T-helper 22 cell (primary cell): ENCODE measurements at regions not wholly inside any gene's neighbourhood (a gene's known extent, or its start where the extent isn't known, plus 50 kb on each side); places are given as distances from the start of the nearest gene placed in this dataset.

ENCODE experiments used
- DNase-seq: peaks from one replicate; pipeline ENCODE4 v3.0.0-alpha.2; 2020; ENCODE audit warnings: low read depth

DNA sequence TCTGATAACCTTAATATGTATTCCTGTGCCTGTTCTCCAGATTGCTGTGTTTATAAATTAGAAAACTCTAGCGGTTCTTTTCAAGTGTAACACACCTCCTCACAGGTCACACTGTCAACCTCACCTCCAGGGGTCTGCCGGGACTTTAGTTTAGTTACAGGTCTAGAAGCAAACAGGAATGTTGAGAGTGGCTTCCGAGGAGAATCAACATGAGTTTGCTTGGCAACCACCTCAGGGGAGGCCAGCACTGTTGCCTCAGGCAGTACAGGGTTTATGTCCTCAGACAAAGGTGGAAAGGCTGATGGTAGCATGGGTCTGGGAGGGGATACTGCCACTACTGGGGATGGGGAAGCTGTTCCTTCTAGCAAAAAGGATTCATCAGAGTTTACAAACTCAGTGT lies 438.0 kb downstream of the DTHD1 start:
- DNase-seq: no peak

DNA sequence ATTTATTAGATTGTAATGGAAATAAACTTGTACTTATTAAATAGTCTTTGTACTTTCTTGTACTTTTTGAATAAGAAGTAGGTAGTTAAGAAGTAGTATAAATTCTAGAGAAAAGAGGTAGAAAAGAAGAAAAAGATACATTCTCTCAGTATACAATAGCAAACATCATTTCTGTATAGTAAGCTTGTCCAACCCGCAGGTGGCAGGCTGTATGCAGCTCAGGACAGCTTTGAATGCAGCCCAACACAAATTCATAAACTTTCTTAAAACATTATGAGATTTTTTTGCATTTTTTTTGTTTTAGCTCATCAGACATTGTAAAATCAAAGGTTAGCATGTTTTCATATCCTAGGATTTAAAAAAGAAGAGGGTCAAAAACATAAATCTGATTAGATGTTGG lies 441.6 kb downstream of the DTHD1 start:
- no peak for DNase-seq

DNA sequence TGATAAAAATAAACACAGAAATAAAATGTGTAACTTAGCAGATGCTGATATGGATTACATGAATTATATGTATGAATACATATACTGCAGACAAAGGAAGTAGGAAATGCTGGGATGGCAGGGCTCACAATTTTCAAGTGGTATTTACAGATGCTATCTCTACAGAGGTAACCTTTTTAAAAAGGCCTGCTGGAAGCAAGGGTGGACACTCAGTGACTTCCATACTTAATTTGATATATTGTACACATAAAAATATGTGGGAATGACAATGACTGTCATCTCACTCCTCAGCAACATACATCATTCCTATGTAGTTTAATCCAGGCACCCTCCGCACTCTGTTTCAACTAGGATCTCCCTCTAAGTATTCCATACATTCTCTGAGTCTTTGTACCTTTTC lies 452.9 kb downstream of the DTHD1 start:
- DNase-seq: no peak

DNA sequence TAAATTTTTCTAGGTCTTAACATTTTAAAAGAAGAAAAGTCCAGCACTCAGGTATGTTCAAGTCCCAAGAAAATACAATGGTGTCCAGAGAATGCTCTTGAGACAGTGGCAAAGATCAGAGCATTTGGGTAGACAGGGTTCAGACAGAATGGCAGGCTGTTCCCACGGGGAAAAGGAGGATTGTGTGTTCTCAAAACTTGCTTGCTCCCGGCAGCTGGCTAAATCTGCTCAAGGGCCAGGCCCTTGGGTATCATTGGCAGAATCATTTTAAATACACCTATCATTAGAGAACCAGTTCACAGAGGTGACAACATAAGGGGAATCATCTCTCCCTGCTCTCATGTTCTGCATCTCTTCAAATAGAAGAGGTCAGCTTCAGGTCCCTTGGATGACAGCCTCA lies 456.3 kb downstream of the DTHD1 start:
- DNase-seq: no peak

DNA sequence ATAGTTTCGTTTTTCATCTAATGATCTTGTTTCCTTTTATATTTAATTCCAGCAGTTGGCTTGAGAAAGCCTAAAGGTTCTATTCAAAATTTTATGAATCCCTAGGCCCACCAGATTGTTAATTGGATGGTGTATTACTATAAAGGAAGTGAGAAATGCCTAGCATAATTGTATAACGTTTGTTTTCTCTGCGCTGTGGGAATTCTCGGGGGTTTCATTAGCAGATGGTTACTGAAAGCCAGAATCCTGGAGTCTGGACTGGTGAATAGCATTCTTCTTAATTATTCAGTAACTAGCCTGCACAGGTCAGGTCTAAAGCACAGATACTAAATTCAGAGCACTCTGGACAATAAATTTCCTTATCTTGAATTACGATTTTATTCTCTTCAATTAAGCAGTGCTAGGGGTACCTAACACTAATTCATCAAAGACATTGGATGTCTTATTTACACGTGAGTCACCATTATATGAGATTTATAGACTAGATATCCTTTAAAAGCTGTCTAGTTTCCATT lies 459.4 kb downstream of the DTHD1 start:
- DNase-seq: no peak

DNA sequence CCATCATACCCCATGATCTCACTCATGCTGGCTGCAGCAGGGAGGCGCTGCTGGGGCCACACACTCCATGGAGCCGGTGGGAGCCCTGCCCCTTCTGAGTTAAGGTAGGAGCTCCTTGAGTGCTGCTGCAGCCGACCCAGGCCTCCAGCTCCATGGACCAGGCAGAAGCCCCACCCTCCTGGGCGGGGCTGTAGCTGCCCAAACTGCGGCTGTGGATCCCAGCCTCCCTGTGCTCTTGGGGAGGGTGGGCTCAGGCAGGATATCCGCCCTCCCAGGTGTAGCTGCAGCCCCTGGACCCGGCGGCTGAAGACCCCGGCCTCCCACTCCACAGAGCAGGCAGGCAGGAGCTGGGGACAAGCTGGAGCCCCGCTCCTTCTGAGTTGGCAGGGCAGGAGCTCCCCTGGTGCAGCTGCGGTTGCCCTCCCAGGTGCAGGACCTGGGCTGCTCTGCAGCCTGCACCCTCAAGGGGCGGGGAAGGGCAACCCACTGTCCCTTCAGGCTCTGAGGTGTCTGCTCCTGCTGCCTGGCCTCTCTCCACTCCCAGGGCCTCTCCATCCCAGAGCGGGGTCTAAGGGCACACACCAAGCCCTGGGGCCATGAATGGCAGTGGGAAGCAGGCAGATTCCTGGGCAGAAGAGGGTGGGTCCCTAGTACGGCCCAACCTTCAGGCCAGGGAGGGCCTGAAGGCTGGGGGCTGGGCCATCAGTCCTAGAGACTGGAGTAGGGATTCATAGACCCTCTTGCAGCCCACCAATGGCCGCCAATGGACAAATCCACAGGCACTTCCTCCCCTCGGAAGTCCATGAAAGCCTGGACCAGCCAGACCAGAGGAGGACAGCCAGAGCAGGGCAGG lies 466.1 kb downstream of the DTHD1 start:
- DNase-seq: no peak

DNA sequence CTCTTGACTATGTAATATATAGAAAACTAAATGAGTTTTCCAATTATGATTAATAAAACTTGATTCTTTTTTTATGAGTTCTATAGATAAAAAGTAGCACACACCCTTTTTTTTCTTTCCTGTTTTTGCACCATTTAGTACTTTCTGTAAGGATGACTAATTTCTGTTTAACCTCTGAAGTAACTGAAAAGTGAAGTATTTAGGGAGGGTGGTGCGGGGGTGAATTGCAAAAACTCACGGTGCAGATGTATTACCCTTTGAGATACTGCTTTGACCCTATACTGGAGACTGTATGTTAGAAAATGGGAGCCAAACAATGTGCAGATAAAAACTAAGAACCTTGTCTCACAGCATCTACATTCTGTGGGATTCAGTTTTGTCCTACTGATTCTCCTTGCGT lies 471.6 kb downstream of the DTHD1 start:
- DNase-seq: no peak

DNA sequence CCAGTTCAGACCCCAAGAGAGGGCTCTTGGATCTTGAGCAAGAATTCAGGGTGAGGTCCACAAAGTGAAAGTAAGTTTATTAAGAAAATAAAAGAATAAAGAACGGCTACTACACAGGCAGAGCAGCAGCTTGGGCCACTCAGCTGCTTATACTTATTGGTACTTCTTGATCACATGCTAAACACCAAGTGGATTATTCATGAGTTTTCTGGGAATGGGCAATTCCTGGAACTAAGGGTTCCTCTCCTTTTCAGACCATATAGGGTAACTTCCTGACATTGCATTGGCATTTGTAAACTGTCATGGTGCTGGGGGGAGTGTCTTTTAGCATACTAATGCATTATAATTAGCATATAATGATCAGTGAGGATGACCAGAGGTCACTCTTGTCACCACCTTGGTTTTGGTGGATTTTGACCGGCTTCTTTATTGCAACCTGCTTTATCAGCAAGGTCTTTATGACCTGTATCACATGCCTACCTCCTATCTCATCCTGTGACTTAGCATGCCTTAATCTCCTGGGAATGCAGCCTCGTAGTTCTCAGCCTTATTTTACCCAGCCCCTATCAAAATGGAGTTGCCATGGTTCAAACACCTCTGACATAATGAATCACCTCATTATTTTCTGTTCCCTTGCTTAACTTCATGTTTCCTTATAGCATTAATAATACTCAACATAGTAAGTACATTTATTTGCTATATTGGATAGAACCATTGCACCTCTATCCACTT lies 476.3 kb downstream of the DTHD1 start:
- DNase-seq: no peak

DNA sequence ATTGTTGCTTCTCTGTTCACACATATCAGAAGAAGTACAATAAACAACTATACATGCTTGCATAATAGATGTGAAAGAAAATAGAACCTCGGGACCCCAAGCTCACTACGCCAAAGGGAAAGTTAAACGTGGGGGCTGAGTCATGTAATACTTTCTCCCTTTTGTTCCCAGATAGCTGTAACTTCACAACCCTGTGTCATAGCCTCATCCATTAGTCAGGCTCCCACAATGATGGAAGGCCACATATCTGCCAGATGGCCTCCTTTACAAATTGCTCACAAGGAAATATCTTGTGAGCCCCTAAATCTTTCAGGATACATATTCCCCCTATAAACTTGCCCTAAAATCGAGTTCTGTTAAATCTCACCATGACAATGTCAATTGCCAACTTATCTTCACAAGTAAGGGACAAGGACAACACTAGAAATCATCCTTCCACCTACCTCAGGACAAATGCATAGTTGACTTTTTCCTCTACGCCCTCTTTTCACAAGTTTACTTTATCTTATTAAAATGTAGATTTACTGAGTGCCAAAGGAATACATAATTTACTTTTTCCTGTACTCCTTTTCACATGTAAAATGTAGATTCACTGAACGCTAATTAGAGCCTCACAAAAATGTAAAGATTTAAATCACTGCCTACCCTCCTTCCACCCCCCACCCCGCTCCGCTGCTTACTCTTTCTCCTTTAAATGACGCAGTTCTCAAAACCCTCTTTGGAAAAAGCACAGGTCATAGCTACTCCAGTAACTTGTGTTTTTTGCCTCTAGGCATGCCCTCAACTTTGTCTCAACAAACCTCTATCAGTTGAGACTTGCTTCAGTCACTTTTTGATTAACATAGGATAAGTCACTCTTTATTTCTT lies 477.1 kb downstream of the DTHD1 start:
- DNase-seq: no peak

DNA sequence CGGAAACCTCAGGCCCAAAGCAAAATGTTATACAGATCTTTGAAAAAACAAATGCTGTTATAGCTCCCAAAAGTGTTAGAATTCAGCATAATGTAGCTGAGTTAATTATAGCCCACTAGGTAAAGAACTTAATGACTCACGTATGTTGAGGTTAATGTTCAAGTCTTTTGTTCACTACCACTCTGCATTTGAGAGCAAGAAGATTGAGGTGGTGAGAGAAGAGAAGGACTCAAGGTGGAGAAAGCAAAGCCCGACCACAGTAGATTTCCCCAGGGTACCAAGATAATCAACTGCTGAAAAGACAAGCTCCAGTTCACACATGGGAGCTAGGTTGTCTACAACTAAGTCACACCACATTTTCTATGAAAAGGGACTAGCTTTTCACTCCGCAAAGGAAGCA lies 480.2 kb downstream of the DTHD1 start:
- no peak for DNase-seq

DNA sequence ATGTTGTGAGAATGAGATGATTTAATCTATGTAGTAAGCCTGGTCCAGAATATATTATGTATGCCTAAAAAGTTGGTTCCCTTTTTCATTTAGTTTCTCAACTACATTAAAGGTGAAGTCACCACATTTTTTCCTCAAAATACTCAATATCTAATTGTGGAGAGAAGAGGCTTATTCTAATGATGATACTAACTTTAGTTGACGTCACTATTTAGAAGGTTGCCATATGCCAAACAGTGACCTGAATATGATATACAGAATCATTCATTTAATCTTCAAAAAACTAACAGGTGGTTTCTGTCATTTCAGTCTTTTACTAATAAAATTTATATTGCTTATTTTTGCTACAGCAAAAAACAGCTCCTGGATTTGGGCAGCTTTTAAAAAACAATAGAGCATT lies 480.7 kb upstream of the NWD2 start:
- no peak for DNase-seq

DNA sequence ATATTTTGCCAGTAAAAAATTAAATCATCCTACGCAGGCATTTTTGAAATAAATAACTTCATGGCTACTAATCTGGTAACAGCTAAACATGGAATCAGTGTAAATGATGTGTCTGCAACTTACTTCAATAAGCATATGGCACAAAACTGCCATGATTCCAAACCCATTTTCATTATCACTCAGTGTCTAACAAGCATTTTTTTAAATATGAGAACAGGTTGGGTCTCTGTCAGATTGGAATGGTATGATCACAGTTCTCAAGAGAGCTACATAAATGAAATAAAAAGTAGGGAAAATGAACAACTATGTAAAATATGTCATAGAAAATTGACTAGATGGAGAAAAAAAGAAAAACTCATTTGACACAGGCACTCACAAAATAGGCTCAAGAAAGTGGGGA lies 476.9 kb upstream of the NWD2 start:
- no peak for DNase-seq

DNA sequence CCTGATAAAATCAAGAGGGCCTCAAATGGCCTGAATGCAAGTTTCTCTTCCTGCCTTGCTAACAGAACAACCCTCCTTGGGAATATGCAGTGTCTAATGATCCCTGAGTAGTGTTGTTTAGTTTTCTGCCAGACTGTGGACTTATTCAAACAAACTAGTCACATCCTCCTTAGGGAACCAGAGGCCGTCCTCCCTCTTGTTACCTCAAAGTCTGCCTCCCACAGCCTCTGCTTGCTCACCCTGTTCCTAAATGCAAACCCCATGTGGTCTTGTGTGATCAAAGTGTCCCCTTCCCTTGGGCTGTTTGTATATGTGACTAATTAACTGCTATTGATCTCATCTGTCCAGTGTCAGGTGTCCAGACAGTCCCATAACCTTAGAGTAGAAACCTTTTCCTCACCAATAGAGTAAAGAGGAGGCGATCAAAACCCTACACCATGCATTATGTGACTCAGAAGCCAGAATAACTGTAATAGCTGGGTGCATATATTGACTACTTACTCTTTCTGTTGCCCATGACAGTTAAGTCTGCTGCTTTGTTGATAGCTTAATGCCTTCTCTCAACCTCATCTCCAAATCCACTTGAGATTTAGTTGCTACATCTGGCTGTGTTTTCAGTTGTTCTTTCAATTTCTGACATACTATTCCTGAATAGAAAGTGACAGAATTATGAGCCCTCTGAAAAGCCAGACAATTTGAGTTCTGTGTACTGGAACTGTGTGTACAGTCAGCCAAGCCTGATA lies 473.0 kb upstream of the NWD2 start:
- DNase-seq: no peak

DNA sequence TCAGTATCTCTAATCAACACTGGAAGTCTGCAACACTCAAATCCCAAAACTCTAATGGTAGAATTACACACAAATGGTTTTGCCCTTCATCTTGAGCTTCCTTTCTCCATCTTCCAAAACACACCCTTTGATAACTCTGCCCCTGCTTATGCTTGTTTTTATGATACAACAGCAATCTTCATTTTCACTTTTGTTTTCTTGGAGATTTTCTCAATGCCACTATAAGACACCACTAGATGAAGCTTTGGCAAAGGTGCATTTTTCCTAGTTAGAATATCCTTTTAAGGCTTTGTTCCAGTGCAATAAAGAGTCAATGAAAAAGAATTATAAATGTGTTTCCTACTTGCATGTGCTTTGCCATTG lies 472.4 kb upstream of the NWD2 start:
- DNase-seq: no peak

DNA sequence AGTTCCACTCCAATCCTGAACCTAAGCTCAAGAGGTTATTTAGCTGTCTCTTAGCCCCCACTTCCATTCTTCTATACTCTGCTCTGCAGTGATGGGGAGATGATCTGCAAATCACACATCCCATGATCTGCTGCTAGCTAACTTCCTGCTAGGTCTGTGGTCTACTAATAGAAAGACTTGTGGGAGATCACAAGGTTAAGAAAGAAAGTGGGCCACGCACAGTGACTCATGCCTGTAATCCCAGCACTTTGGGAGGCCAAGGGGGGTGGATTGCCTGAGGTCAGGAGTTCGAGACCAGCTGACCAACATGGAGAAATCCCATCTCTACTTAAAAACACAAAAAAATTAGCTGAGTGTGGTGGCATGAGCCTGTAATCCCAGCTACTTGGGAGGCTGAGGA lies 471.1 kb upstream of the NWD2 start:
- no peak for DNase-seq

DNA sequence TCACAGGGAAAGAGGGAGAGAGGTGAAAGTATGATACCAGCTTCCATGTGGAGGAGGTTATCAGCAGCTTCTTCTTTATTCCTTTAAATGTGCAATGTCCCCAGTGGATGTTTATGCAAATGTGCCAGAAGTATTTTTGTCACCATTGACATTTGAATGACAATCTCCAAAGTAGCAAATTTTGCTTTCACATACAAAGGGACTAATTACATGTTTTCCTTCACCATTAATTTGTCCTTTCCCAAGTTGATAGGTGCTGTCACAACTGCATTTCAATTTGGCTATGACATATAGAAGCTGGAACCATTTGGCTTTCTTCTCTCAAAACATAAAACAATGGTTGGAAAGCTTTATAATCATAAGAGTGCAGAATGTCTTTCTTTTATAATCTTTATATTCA lies 469.0 kb upstream of the NWD2 start:
- DNase-seq: no peak

DNA sequence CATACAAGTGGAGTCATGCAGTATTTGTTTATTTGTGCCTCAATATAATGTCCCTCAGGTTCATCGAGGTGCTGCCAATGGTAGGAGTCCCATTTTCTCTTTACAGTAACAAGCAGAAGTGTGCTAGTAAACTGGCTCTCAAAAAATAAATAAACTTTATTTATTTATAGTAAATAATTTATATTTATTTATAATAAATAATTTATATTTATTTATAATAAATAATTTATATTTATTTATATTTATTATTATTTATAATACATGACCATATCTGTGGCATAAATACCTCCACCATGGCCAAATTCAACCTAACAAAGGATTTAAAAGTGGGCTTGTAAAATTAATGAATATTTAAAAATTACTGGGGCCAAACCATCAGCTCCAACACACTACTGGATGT lies 464.9 kb upstream of the NWD2 start:
- DNase-seq: no peak

DNA sequence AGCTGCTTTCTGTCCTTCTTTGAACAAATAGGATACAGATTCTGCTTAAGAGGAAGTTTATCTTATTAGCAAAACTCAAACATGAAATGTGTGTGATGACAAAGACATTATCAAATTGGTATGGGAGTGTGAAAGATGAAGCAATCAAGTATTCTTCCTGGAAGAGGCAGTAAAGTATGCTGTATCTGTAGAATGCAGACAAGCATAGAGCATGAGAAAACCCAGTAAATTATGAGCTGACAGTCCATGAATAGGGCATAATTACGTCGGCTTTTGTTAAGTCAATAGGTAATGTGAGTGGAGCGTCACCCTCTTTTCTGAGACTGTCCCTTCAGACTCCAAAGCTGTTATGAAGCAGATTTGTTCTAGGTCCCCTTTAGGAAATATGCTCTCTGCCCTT lies 458.6 kb upstream of the NWD2 start:
- no peak for DNase-seq

DNA sequence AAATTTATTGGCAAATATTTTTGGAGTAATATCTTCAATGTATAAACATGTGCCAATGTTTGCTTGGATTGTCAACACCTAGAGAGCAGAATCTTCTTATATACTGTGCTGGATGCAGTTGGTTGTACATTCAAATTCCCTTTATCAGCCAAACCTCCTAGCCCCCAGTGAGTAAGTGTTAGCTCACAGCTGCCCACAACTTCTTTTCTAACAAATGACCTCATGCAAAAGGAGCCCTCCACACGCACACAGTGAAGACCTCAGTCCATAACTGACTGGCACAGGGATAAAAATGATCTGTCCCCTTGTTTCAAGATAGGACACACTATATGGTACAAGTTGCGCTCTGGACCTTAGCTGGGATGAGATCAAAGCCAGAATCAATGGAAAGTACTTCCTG lies 458.0 kb upstream of the NWD2 start:
- DNase-seq: no peak

DNA sequence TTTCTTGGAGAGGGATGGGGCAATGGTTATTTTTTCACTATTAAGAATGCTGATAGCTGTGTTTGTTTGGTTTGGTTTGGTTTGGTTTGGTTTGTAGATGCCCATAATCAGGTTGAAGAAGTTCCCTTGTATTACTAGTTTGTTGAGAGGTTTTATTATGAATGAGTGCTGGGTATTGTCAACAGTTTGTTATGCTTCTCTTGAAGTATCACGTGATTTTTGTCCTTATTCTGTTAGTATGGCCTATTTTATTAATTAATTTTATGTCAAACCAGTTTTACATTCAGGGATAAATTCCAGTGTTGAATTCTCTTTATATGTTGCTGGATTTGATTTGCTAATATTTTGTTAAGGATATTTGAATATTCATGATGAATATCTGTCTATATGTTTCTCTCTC lies 449.8 kb upstream of the NWD2 start:
- no peak for DNase-seq

DNA sequence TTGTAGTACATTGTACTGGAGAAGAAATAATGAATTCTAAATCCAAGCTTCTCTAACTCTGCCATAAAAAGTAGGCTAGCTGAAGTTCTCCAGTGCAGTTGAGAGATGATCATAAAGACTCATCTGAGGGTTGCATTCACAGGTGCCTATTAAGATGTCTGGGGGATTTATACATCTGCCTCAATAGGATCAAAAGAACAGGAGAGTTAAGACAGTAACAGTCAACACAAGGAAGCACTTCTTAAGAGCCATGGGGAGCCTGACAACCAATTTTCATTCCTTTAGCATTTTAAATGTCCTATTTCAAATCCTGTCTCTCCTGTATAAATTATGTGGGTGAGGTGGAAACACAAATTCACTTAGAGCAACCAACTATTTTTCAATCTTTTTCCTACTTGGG lies 432.4 kb upstream of the NWD2 start:
- DNase-seq: no peak

DNA sequence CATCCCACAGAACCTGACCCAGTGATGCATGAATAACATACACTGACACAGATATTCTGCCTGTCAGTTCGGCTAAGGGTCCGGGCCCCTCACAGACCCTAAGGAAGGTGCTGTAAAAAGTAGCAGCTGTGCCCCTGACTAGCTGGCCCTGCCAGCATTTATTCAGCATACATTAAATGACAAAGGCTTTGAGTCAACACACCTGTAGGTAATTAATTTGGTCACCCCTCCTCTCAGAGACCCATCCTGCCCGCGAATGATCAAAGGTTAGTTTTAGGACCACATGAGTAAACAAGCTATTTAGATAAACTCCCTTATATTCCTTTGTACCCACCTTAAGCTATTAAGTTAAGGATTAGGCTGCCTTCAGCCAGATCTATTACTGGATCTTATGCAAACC lies 429.0 kb upstream of the NWD2 start:
- DNase-seq: no peak
